ENCODE measurements at regions not wholly inside any gene's neighbourhood (a gene's known extent, or its start where the extent isn't known, plus 50 kb on each side); places are given as distances from the start of the nearest gene placed in this dataset.

DNA sequence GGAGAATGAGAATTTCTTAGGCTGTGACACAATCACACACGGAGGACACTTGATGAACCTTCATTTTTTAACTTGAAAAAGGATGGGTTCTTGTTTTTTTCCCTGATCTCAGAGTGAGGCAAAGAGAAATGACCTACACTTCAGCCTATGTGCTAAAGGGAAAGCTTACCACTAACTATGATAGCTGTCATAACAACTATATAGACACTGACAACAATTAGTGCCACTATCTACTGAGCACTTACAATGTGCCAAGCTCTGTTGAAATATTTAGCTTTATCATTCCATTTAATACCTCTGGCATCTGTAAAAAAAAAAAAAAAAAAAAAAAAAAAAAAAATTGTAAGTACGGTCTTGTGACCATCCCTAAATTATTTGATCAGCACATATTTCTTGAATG is 135.9 kb upstream of the WWC1 start:
- Histone ChIP-seq H3K36me3 (ENCODE audit: control insufficient read depth, insufficient read depth, low read length) (no peaks in the 10 kb centered on the region), H3K4me3 (ENCODE audit: low read length) (no peak overlapping the region), H3K4me1 (ENCODE audit: control insufficient read depth, insufficient read depth, low read length) (no peaks in the 10 kb centered on the region), H3K9ac (ENCODE audit: extremely low read depth, low read length, poor library complexity, severe bottlenecking) (no peak overlapping the region), H3K9me3 (ENCODE audit: control insufficient read depth, low read length) (no peaks in the 10 kb centered on the region), H3K27me3 (ENCODE audit: control insufficient read depth, insufficient read depth, low read length, poor library complexity, severe bottlenecking) (no peaks in the 10 kb centered on the region), H3K27ac (ENCODE audit: low read depth, low read length) (no peak overlapping the region)
- no peaks in the 10 kb centered on the region for H3K9me3 Mint-ChIP-seq
- WGBS, 2 experiments (ENCODE audit: insufficient coverage in 1 of 2, insufficient read length in 1 of 2), result 89 to 90% methylated on average over 1 to 2 of the region's 2 CpGs
- no peak overlapping the region for H3K27ac Mint-ChIP-seq
- H3K4me3 Mint-ChIP-seq, result no peak overlapping the region
- no peak for TF ChIP-seq CTCF (conservative IDR thresholded peaks at IDR 0.05)
- no peaks in the 10 kb centered on the region for H3K36me3 Mint-ChIP-seq (ENCODE audit: low read depth)
- peaks cover 13% of the 10 kb centered on the region for H3K4me1 Mint-ChIP-seq
- peaks cover 2% of the 10 kb centered on the region for H3K27me3 Mint-ChIP-seq (ENCODE audit: insufficient read depth)
- no peak for DNase-seq

DNA sequence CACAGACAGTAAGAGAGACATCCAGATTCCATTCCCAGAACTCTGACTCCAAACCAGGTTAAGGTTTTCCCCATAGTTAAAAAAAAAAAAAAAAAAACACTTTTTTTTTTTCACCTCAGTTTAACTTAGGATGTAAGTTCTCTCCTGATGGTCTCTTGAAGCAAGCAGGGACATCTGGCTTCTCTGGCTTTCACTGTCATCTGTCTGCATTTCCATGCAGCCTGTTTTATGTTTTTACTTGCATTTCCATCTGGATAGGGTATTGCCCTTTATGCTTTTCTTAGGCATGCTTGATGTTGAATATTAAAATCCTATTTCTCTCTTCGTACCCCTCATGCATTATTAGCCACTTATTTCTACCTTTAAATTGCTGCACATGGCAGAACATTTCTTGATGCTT is 135.3 kb upstream of the WWC1 start:
- no peaks in the 10 kb centered on the region for H3K36me3 Mint-ChIP-seq (ENCODE audit: low read depth)
- peaks cover 2% of the 10 kb centered on the region for H3K27me3 Mint-ChIP-seq (ENCODE audit: insufficient read depth)
- Histone ChIP-seq H3K4me1 (ENCODE audit: control insufficient read depth, insufficient read depth, low read length) (no peaks in the 10 kb centered on the region), H3K9me3 (ENCODE audit: control insufficient read depth, low read length) (no peaks in the 10 kb centered on the region), H3K4me3 (ENCODE audit: low read length) (no peak overlapping the region), H3K27ac (ENCODE audit: low read depth, low read length) (no peak overlapping the region), H3K9ac (ENCODE audit: extremely low read depth, low read length, poor library complexity, severe bottlenecking) (no peak overlapping the region), H3K36me3 (ENCODE audit: control insufficient read depth, insufficient read depth, low read length) (no peaks in the 10 kb centered on the region), H3K27me3 (ENCODE audit: control insufficient read depth, insufficient read depth, low read length, poor library complexity, severe bottlenecking) (no peaks in the 10 kb centered on the region)
- no peak overlapping the region for H3K27ac Mint-ChIP-seq
- no peaks in the 10 kb centered on the region for H3K9me3 Mint-ChIP-seq
- TF ChIP-seq CTCF (conservative IDR thresholded peaks at IDR 0.05), result no peak
- 100% methylated on average over 1 of the region's 1 CpG; no CpG with 5 or more reads in 1 of the 2 experiments for WGBS, 2 experiments (ENCODE audit: insufficient coverage in 1 of 2, insufficient read length in 1 of 2)
- H3K4me3 Mint-ChIP-seq, result no peak overlapping the region
- DNase-seq, result no peak
- H3K4me1 Mint-ChIP-seq, result peaks cover 13% of the 10 kb centered on the region

- H3K4me3 ChIP-seq (ENCODE audit: low read length), result no peak overlapping the region
- H3K27me3 ChIP-seq (ENCODE audit: control insufficient read depth, insufficient read depth, low read length, poor library complexity, severe bottlenecking), result no peaks in the 10 kb centered on the region
- WGBS, 2 experiments (ENCODE audit: insufficient coverage in 1 of 2, insufficient read length in 1 of 2), result 92 to 100% methylated on average over 2 of the region's 2 CpGs
- Mint-ChIP-seq H3K27me3 (ENCODE audit: insufficient read depth) (peaks cover 2% of the 10 kb centered on the region), H3K4me3 (no peak overlapping the region), H3K36me3 (ENCODE audit: low read depth) (no peaks in the 10 kb centered on the region), H3K9me3 (no peaks in the 10 kb centered on the region), H3K27ac (no peak overlapping the region), H3K4me1 (peaks cover 13% of the 10 kb centered on the region)
- no peak overlapping the region for H3K27ac ChIP-seq (ENCODE audit: low read depth, low read length)
- no peaks in the 10 kb centered on the region for H3K36me3 ChIP-seq (ENCODE audit: control insufficient read depth, insufficient read depth, low read length)
- DNase-seq, result no peak
- H3K9me3 ChIP-seq (ENCODE audit: control insufficient read depth, low read length), result no peaks in the 10 kb centered on the region
- no peaks in the 10 kb centered on the region for H3K4me1 ChIP-seq (ENCODE audit: control insufficient read depth, insufficient read depth, low read length)
- no peak for TF ChIP-seq CTCF (conservative IDR thresholded peaks at IDR 0.05)
- H3K9ac ChIP-seq (ENCODE audit: extremely low read depth, low read length, poor library complexity, severe bottlenecking), result no peak overlapping the region
Measured at GRCh38 chr5:168157141-168157540, 134.3 kb upstream of the WWC1 start.

All from endodermal cell (in vitro differentiated cells).